BLaER1 (cell line): ENCODE measurements at regions not wholly inside any gene's neighbourhood (a gene's known extent, or its start where the extent isn't known, plus 50 kb on each side); places are given as distances from the start of the nearest gene placed in this dataset.
A peak's percentile ranks its signal among the peaks of the same experiment; 100 is the strongest.
"Not testable (repeated sequence)": the region's sequence is repeated elsewhere in the genome, so short reads cannot be mapped to it uniquely, and the experiment has no call there.

Experiments
- H3K27ac ChIP-seq: shearing (Covaris generic); formaldehyde crosslinking; 2 replicates; pipeline ENCODE4 v1.8.1; 2022
- H3K27me3 ChIP-seq: shearing (Covaris generic); formaldehyde crosslinking; 2 replicates; pipeline ENCODE4 v1.8.1; 2022
- H3K36me3 ChIP-seq: shearing (Covaris generic); formaldehyde crosslinking; 2 replicates; pipeline ENCODE4 v1.8.1; 2022
- H3K4me1 ChIP-seq: shearing (Covaris generic); formaldehyde crosslinking; 2 replicates; pipeline ENCODE4 v1.8.1; 2022
- H3K4me2 ChIP-seq: shearing (Covaris generic); formaldehyde crosslinking; 2 replicates; pipeline ENCODE4 v1.8.1; 2022
- H3K4me3 ChIP-seq: shearing (Covaris generic); formaldehyde crosslinking; 2 replicates; pipeline ENCODE4 v1.8.1; 2022
- H3K9ac ChIP-seq: shearing (Covaris generic); formaldehyde crosslinking; 2 replicates; pipeline ENCODE4 v1.8.1; 2022
- H3K9me3 ChIP-seq: shearing (Covaris generic); formaldehyde crosslinking; 2 replicates; pipeline ENCODE4 v1.8.1; 2022
- H4K20me1 ChIP-seq: shearing (Covaris generic); formaldehyde crosslinking; 2 replicates; pipeline ENCODE4 v1.8.1; 2022
- Cebpa-rat ChIP-seq: shearing (Covaris generic); IDR thresholded peaks from 2 replicates; pipeline ENCODE4 v1.8.1; 2022

DNA sequence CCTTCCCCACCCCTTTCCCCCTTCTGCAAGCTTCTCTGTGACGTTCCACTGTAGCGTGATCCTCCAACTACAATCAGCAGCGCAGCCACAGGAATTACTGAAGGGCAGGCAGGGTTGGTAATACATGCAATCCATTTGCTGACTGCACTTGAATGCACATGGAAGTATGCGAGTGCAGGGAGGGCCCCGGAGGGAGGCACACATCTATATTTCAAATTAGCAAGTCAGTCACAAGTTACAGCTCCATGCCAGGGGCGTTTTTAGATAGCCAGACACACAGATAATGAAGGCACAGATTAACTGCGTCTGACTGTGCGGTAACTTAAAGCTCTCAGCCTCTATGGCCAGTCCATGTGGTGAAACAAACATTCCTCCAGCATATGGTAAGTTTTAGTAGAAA lies 209.2 kb upstream of the GATA6 start:
- no peaks in the 10 kb centered on the region for H3K4me1 ChIP-seq
- 0 out of 2 replicates have a peak, but pooled peaks cover 1% of the 10 kb centered on the region for H3K9me3 ChIP-seq
- H3K36me3 ChIP-seq = no peaks in the 10 kb centered on the region
- no peak overlapping the region for H3K27ac ChIP-seq
- no peak overlapping the region for H3K9ac ChIP-seq
- TF ChIP-seq Cebpa-rat = no peak
- no peaks in the 10 kb centered on the region for H4K20me1 ChIP-seq
- no peaks in the 10 kb centered on the region for H3K27me3 ChIP-seq
- no peak overlapping the region for H3K4me3 ChIP-seq
- no peak overlapping the region for H3K4me2 ChIP-seq

DNA sequence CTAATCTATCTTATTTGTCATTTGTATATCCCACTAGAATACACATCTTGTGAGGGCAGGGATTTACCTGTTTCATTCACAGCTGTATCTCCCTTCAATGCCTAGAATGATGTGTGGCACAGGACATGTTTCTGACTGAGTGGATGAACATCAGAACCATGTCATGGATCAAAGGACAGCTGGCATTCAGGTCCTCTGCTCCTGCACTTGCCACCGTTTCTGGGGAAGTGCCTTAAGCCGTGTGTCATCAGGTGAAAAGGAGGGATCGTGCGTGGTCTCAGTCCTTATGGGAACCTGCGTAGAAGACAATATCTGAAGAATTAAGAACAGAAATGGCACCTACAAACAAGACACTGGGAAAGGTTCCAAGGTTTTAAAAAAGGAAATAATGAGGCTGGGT lies 206.1 kb upstream of the GATA6 start:
- H3K36me3 ChIP-seq = no peaks in the 10 kb centered on the region
- no peak overlapping the region for H3K27ac ChIP-seq
- H3K27me3 ChIP-seq = no peaks in the 10 kb centered on the region
- H3K4me2 ChIP-seq = no peak overlapping the region
- no peaks in the 10 kb centered on the region for H3K4me1 ChIP-seq
- H3K9ac ChIP-seq = no peak overlapping the region
- no peaks in the 10 kb centered on the region for H4K20me1 ChIP-seq
- H3K9me3 ChIP-seq = no peaks in the 10 kb centered on the region
- H3K4me3 ChIP-seq = no peak overlapping the region
- TF ChIP-seq Cebpa-rat = no peak

DNA sequence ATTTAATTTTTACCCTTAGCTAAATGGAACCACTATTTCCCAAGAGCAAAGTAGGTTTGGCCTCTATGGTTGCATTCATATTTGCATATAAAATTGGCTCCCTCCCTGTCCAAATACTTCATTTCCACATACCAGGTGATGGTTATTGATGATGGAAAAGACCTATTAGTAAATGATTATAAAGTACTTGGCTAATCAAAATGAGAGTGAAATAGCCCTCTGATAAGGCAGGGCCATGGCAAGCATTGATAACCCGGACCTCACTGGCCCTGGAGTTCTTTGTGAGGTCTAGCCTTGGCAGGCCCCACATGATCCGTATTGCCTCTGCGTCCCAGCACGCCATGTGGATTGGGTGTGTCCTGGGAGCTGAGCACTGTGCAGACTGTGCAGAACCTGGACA lies 201.1 kb upstream of the GATA6 start:
- Histone ChIP-seq H3K4me3 (no peak overlapping the region), H4K20me1 (no peaks in the 10 kb centered on the region), H3K4me2 (no peak overlapping the region), H3K4me1 (no peaks in the 10 kb centered on the region), H3K9ac (no peak overlapping the region), H3K27me3 (no peaks in the 10 kb centered on the region), H3K27ac (no peak overlapping the region), H3K9me3 (no peaks in the 10 kb centered on the region), H3K36me3 (no peaks in the 10 kb centered on the region)
- TF ChIP-seq Cebpa-rat = no peak

DNA sequence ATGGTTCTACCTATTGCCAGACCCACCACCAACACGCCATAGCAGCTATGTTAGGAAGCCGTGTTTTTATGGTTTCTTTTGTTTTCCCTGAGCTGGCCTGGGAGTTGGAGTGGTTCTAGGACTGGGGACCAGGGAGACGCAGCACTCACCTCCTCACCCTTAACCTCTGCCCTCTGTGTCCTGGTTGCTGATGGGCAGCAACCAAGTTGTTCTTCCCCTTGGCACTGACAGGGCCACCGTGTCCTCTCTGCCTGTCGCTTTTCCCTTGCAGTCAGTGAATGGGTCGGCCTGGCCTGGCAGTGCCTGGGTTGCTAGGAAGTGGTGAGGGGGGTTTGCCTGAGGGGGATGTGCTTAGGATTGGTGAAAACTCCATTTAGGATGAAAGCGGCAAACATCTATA lies 197.1 kb upstream of the GATA6 start:
- no peaks in the 10 kb centered on the region for H3K27me3 ChIP-seq
- H4K20me1 ChIP-seq = no peaks in the 10 kb centered on the region
- no peak overlapping the region for H3K27ac ChIP-seq
- no peak overlapping the region for H3K4me2 ChIP-seq
- H3K4me1 ChIP-seq = no peaks in the 10 kb centered on the region
- H3K9ac ChIP-seq = no peak overlapping the region
- H3K36me3 ChIP-seq = no peaks in the 10 kb centered on the region
- H3K9me3 ChIP-seq = no peaks in the 10 kb centered on the region
- TF ChIP-seq Cebpa-rat = no peak
- H3K4me3 ChIP-seq = no peak overlapping the region

DNA sequence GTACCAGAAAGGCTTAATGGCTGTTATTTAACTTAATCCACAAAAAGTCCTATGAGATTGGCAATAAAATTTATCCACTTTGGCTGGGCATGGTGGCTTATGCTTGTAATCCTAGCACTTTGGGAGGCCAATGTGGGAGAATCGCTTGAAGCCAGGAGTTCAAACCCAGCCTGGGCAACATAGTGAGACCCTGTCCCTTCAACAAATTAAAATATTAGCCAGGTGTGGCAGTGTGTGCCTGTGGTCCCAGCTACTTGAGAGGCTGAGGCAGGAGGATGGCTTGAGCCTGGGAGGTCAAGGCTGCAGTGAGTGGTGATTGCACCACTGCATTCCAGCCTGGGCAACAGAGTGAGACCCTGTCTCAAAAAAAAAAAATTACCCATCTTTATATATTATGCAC lies 193.4 kb upstream of the GATA6 start:
- not testable (repeated sequence) for H4K20me1 ChIP-seq, H3K9ac ChIP-seq, H3K4me1 ChIP-seq, H3K4me2 ChIP-seq, H3K9me3 ChIP-seq, H3K27ac ChIP-seq, H3K27me3 ChIP-seq, H3K36me3 ChIP-seq, H3K4me3 ChIP-seq

DNA sequence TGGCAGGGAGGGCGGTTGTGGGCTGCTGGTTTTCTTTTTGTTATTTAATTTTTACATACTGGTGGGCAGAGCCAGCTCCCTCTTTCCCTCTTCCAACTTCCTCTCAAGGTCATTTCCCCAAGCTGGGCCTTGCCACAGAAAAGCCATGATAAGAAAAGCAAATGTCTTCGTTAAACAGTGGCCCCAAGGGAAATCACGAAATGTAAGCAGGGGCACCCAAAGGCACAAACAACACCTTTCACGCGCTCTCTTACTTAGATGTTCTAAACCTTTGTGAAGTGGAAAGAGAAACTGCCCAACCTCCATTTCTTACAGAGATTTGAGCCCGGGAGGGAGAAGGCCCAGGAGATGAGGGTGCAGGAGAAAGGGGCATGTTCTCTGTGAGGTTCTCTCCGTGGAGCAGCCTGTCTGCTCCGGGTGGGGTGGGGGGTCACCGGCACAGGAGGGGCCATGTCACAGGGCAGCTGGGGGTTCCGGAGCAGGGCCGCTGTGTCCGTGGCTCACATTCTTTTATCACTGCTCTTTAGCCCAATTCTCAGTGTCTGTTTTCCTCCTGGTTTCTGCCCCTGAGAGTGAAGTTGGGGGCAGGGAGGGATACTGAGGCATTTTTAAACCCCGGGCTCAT lies 190.7 kb upstream of the GATA6 start:
- TF ChIP-seq Cebpa-rat = no peak
- Histone ChIP-seq H3K4me2 (no peak overlapping the region), H3K27ac (no peak overlapping the region), H3K27me3 (no peaks in the 10 kb centered on the region), H3K4me1 (no peaks in the 10 kb centered on the region), H3K9me3 (no peaks in the 10 kb centered on the region), H4K20me1 (no peaks in the 10 kb centered on the region), H3K4me3 (no peak overlapping the region), H3K9ac (no peak overlapping the region), H3K36me3 (no peaks in the 10 kb centered on the region)

DNA sequence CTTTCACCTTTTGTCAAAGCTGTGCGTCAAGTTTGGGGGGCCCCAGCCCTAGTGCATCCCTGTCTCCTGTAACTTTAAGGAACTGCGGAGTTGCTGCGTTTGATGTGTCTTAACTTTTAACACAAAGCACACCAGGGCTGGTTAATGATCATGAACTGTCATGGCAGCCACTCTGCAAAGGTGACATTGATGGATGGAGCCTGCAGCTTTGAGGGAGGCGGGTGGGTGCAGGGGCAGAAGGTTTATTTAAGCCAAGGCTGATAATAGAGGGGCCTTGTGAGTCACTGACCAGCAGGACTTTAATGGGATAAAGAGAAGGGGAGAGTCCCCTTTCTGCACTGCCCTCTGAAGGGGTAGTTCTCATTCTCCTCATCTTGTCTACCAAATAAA lies 190.2 kb upstream of the GATA6 start:
- H3K4me2 ChIP-seq = no peak overlapping the region
- H3K36me3 ChIP-seq = no peaks in the 10 kb centered on the region

DNA sequence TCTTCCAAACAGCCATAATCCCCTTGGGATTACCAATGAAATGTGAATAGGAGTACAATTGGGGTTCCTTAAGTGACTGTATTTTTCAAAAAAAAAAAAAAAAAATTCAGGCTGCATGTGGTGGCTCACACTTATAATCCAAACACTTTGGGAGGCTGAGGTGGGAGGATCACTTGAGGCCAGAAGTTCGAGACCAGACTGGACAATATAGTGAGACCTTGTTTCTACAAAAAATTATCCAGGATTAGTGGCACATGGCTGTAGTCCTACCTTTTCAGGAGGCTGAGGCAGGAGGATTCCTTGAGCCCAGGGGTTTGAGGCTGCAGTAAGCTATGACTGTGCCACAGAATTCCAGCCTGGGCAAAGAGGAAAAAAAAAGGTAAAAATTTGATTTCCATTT lies 189.6 kb upstream of the GATA6 start:
- Histone ChIP-seq H3K36me3 (no peaks in the 10 kb centered on the region), H3K27me3 (no peaks in the 10 kb centered on the region), H3K27ac (no peak overlapping the region), H4K20me1 (no peaks in the 10 kb centered on the region), H3K4me3 (no peak overlapping the region), H3K4me2 (no peak overlapping the region), H3K9me3 (no peaks in the 10 kb centered on the region), H3K4me1 (no peaks in the 10 kb centered on the region), H3K9ac (no peak overlapping the region)
- no peak for TF ChIP-seq Cebpa-rat

More for the DNA sequence above, 190.2 kb upstream of the GATA6 start:
- H4K20me1 ChIP-seq = no peaks in the 10 kb centered on the region
- H3K9ac ChIP-seq = no peak overlapping the region
- H3K4me1 ChIP-seq = no peaks in the 10 kb centered on the region
- TF ChIP-seq Cebpa-rat = no peak
- H3K27ac ChIP-seq = no peak overlapping the region
- H3K27me3 ChIP-seq = no peaks in the 10 kb centered on the region
- no peak overlapping the region for H3K4me3 ChIP-seq
- H3K9me3 ChIP-seq = no peaks in the 10 kb centered on the region

DNA sequence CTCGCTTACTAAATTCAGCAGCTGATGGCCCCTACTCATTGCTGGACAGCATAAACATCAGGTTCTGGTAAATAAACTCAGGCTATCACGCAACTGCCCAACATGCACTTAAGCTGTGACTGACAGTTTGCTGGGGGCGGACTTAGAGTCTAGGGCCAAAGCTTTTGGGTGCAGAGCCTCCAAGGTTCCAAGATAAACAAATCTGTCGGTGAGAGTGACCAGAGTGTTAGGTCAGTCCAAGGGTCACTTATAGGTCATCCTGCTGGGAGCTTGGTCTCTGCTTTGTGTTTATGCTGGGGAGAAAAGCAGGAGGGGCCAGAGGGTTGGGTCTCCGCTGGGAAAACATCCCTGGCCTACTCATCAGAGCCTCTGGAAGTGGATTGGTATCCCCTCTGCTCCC lies 188.6 kb upstream of the GATA6 start:
- Histone ChIP-seq H3K9ac (no peak overlapping the region), H3K4me1 (no peaks in the 10 kb centered on the region), H3K36me3 (no peaks in the 10 kb centered on the region), H3K27ac (no peak overlapping the region), H3K9me3 (no peaks in the 10 kb centered on the region), H4K20me1 (no peaks in the 10 kb centered on the region), H3K4me3 (no peak overlapping the region), H3K27me3 (no peaks in the 10 kb centered on the region), H3K4me2 (no peak overlapping the region)
- TF ChIP-seq Cebpa-rat = no peak

DNA sequence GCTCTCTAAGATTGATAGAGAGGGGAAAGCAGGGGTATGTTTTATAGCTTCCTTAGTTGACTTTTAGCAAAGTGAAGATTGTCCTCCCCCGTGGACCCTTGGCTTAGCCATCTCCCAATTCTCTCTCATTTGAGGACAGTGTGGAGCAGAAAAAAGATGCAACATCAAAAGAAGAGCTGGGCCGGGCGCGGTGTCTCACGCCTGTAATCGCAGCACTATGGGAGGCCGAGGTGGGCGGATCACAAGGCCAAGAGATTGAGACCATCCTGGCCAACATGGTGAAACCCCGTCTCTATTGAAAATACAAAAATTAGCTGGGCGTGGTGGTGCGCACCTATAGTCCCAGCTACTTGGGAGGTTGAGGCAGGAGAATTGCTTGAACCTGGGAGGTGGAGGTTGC lies 187.9 kb upstream of the GATA6 start:
- not testable (repeated sequence) for H3K9me3 ChIP-seq, H3K9ac ChIP-seq, H4K20me1 ChIP-seq, H3K36me3 ChIP-seq, H3K27ac ChIP-seq, H3K4me2 ChIP-seq, H3K4me1 ChIP-seq, H3K4me3 ChIP-seq, H3K27me3 ChIP-seq

DNA sequence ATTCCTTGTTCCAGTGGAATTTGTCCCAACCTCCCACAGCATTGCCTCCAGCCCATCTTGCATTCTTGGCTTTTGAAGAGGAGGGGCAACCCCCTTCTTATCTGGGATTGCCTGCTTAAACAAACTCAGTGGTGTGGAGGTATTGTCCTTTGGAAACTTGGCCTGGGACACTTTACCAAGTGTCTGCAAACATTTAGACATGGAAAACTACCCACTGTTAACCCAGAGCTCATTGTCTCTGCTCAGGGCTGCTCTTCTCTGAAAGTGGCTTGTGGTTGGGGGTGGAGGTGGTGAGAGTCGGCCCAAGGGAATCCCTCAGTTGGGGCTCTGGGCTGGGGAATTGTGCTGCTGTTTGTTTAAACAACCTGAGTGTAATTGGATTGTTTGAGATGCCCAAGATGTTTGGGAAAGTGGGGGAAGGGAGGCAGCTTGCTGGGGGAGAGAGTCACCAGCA lies 178.3 kb upstream of the GATA6 start:
- Histone ChIP-seq H3K27ac (no peak overlapping the region), H4K20me1 (no peaks in the 10 kb centered on the region), H3K4me3 (no peak overlapping the region), H3K27me3 (no peaks in the 10 kb centered on the region), H3K9ac (no peak overlapping the region), H3K9me3 (no peaks in the 10 kb centered on the region), H3K4me2 (peak overlapping the region; percentile 34), H3K4me1 (peaks cover 10% of the 10 kb centered on the region; the same call in 1 of the 2 replicates), H3K36me3 (no peaks in the 10 kb centered on the region)
- no peak for TF ChIP-seq Cebpa-rat
